HAP-1 (cell line): ENCODE measurements at regions not wholly inside any gene's neighbourhood (a gene's known extent, or its start where the extent isn't known, plus 50 kb on each side); places are given as distances from the start of the nearest gene placed in this dataset.

ENCODE experiments used
- DNase-seq, 2 experiments: peaks; one replicate each; pipeline ENCODE4 v3.0.0-alpha.2; 2016 to 2020; ENCODE audit warnings: low spot score in 2 of 2
- H3K27me3 ChIP-seq: fragments of 250-450 bp; sonication (Bioruptor Pico); 2 replicates; pipeline ENCODE4 v1.5.1; 2020; ENCODE audit warnings: low read depth, mild to moderate bottlenecking, moderate library complexity
- H3K36me3 ChIP-seq: fragments of 250-450 bp; sonication (Bioruptor Pico); replicated peaks from 2 replicates; pipeline ENCODE4 v1.5.1; 2020; ENCODE audit warnings: mild to moderate bottlenecking
- H3K4me1 ChIP-seq: fragments of 250-450 bp; sonication (Bioruptor Pico); 2 replicates; pipeline ENCODE4 v1.5.1; 2020; ENCODE audit warnings: mild to moderate bottlenecking
- H3K4me3 ChIP-seq: fragments of 250-450 bp; sonication (Bioruptor Pico); 2 replicates; pipeline ENCODE4 v1.5.1; 2020; ENCODE audit warnings: mild to moderate bottlenecking, moderate library complexity
- H3K9me3 ChIP-seq: fragments of 250-450 bp; sonication (Bioruptor Pico); 2 replicates; pipeline ENCODE4 v1.5.1; 2020; ENCODE audit warnings: mild to moderate bottlenecking, moderate library complexity
- in situ Hi-C: fragments of 300-500 bp; cut with MboI; formaldehyde crosslinking; loops from 3 replicates; pipeline ENCODE4 v1.14.3; 2020; ENCODE audit warnings: low sequenced_read_pairs, inconsistent platforms, mixed read lengths

DNA sequence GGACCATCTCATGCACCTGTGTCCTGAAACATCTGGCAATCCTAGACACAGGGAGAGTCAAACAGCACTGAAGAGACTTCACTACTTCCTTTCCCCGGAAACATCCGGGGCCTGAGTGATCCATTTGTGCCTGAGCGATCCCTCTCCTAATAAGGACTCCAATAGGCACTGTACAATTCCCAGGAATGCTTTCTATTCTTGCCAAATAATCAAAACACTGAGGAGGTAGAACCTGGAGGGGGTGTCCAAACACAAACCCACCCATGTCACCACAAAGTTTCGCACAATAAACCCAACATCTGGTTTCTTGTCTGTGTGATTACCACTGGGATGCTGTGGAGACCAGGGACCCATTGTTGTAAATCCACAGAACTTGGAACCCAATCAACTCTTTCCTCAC lies 205.0 kb downstream of the OPA1 start:
- in situ Hi-C loops: loop anchor here (25.0 kb wide), 1 partner anchor 164 kb away; no protein-coding TSS in a partner anchor
- H3K27me3 ChIP-seq: peaks cover 2% of the 10 kb centered on the region; the same call in 1 of the 2 replicates
- no peaks in the 10 kb centered on the region for H3K9me3 ChIP-seq
- H3K36me3 ChIP-seq: no peaks in the 10 kb centered on the region
- DNase-seq: no peak
- H3K4me1 ChIP-seq: no peaks in the 10 kb centered on the region; the same call in 1 of the 2 replicates
- no peak overlapping the region for H3K4me3 ChIP-seq

DNA sequence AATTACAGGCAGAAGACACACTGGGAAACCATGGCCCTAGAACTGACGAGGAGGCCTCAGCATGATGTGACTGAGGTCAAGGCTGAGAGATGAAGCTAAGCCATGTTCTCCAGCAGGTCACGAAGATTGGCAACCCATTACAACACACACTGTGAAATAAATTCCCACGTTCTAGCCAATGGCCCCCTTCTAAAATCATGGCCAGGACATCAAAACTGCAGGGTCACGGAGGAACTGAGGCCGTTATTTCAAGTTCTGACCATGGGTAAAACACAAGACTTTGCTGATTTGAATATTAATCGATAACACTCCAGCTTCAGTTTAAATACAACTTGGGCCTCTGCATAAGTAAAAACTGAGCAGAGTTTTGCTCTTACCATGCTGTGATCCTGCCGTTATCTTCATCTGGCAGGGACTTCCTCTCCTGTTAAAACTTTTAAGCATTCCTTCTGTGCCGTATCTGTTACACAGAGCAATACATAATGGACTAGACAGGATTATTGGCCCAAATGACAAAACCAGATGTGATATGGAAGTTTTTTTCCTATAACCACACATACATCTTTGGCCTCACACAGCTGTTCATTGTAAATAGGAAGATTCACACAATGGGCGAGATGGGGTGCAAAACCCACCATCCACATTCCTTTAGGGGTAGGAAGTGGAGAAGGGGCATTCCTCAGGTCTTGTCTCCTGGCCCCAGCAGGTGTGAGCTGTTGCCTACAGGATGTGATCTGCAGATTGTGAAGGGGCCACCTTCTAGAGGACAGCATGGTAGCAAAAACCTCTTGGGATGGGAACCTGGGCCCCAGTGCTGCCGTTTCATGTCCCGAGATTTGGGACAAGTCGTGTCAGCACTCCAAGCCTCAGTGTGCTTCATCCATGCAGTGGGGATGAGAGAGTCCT lies 207.4 kb downstream of the OPA1 start:
- no peaks in the 10 kb centered on the region for H3K36me3 ChIP-seq
- no peaks in the 10 kb centered on the region for H3K9me3 ChIP-seq
- no peaks in the 10 kb centered on the region for H3K27me3 ChIP-seq
- H3K4me1 ChIP-seq: no peaks in the 10 kb centered on the region
- DNase-seq: no peak
- no peak overlapping the region for H3K4me3 ChIP-seq
- in situ Hi-C loops: no loop called here

DNA sequence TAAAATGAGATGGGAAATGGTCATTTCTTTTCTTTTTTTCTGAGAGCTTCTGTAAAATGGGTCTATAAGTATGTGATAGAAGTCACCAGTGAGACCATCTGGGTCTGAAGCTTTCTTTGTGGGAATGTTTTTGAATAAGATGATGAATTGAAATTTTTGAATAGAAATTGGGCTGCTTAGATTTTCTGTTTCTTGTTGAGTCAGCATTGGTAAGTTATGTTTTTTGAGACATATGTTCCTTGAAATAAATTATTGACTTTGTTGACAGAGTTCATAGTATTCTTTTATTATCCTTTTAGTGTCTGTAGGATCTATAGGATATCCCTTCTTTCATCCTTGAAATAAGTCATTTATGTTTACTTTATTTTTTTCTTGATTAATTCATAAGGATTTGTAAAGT lies 208.1 kb downstream of the OPA1 start:
- no peaks in the 10 kb centered on the region for H3K4me1 ChIP-seq
- in situ Hi-C loops: no loop called here
- H3K4me3 ChIP-seq: no peak overlapping the region
- H3K36me3 ChIP-seq: no peaks in the 10 kb centered on the region
- H3K9me3 ChIP-seq: no peaks in the 10 kb centered on the region
- DNase-seq: no peak
- H3K27me3 ChIP-seq: no peaks in the 10 kb centered on the region

DNA sequence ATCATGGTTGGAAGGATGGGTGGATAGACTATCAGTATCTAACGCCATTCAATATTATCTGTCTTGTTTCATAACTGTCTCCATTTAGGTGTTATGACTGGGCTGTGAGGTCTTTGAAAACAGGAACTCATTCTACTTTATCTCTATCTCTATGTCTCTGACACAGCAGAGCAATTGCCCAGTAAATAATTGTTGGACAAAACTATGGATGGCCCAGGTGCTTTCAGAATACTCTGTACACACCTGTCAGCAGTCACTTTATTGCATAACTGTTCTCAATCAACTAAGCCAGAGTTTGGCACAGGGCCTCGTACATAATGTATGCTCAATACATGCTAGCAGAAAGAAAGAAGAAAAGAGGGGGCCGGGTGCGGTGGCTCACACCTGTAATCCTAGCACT lies 210.3 kb downstream of the OPA1 start:
- in situ Hi-C loops: no loop called here
- no peak for DNase-seq
- no peak overlapping the region for H3K4me3 ChIP-seq

DNA sequence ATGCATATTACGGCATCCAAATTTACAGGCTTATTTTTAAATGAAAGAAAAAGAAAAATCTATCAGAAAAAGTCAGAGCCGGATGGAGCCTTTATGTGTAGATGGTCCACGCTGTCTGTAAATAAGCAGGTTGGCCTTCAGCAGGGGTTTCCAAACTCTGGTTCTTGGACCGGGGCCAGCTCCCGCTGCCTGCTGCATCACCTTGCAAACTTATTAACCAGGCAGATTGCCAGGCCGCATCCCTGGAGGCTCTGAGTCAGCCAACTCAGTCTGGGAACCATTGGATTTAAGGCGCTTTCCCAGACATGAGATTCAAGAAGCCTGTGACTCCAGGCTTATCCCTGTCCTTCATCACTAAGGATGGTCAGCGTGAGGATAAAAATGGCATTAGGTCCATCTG lies 212.4 kb downstream of the OPA1 start:
- no peaks in the 10 kb centered on the region for H3K4me1 ChIP-seq
- peak in 1 of 2 experiments; percentile 77 for DNase-seq
- H3K27me3 ChIP-seq: no peaks in the 10 kb centered on the region
- no peak overlapping the region for H3K4me3 ChIP-seq
- in situ Hi-C loops: no loop called here
- H3K9me3 ChIP-seq: no peaks in the 10 kb centered on the region
- H3K36me3 ChIP-seq: no peaks in the 10 kb centered on the region

More for the DNA sequence above, 210.3 kb downstream of the OPA1 start:
- Histone ChIP-seq H3K27me3 (no peaks in the 10 kb centered on the region), H3K9me3 (no peaks in the 10 kb centered on the region), H3K4me1 (no peaks in the 10 kb centered on the region), H3K36me3 (no peaks in the 10 kb centered on the region)

DNA sequence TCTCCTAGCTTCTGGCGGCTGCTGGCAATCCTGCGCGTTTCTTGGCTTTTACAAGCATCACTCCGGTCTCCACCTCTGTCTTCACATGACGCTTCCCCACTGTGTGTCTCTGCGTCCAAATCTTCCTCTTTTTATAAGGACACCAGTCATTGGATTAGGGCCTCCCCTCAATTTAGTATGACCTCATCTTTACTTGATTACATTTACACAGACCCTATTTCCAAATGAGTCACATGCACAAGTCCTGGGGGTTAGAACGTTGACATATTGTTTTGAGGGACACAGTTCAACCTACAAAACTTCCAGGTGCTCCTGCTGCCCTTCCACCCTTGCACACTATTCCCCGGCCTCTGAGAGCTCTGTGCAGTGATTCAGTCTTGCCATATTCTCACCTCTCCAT lies 215.3 kb downstream of the OPA1 start:
- no peak for DNase-seq
- in situ Hi-C loops: no loop called here
- Histone ChIP-seq H3K27me3 (no peaks in the 10 kb centered on the region), H3K36me3 (no peaks in the 10 kb centered on the region), H3K4me1 (peaks cover 19% of the 10 kb centered on the region), H3K4me3 (no peak overlapping the region), H3K9me3 (no peaks in the 10 kb centered on the region)

DNA sequence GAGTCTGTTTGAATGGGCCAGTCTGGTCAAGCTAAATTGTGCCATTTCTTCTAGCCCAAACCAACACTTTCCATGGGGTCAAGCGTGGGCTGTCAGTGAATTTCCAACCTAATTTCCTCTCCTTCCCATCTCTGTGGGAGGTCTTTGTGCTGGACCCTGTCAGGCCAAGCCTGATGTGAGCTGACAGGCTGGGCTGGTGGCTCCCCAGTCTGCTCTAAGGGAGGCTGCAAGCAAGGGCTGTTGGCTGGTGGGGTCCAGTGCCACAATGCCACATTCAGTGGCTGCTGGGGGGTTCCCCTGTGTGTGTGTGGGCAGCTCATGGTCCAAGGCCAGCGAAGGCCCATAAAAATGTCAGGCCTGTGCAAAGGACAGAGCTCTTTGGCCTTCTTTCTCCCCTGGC lies 216.1 kb downstream of the OPA1 start:
- in situ Hi-C loops: no loop called here
- Histone ChIP-seq H3K36me3 (no peaks in the 10 kb centered on the region), H3K4me3 (no peak overlapping the region), H3K27me3 (no peaks in the 10 kb centered on the region), H3K9me3 (no peaks in the 10 kb centered on the region), H3K4me1 (peaks cover 25% of the 10 kb centered on the region)
- no peak for DNase-seq

DNA sequence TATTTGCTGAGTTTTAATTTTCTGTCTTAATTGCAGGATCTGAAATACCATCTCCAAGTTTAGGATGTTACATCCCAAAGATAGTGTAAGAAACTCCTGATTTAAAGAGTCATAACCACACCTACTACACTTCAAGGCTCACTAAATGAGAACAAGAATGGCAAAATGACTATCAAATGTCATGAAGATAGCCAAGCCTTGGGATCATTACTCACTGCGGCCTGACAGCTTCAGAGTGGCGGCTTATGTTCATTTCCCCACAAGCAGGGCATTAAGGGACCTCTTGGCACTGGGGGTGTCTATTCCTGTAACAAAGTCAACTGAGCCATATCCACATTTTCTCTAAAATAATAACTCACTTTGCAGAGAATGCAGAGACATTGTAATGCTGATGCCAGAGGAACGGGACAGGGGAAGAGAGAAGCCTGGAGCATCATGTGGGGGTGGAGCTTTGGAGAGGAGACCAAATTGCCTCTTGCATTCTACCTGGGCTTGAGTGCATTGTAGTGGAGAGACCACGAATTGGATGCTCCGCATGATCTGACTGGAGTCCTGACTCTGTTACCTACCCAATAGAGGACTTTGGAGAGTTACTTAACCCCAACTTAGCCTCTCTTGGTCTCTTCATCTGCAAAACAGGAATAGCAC lies 219.2 kb downstream of the OPA1 start:
- Histone ChIP-seq H3K36me3 (no peaks in the 10 kb centered on the region), H3K9me3 (no peaks in the 10 kb centered on the region), H3K27me3 (no peaks in the 10 kb centered on the region), H3K4me1 (peaks cover 33% of the 10 kb centered on the region), H3K4me3 (no peak overlapping the region)
- in situ Hi-C loops: no loop called here
- peak; percentile 81 to 88 for DNase-seq

DNA sequence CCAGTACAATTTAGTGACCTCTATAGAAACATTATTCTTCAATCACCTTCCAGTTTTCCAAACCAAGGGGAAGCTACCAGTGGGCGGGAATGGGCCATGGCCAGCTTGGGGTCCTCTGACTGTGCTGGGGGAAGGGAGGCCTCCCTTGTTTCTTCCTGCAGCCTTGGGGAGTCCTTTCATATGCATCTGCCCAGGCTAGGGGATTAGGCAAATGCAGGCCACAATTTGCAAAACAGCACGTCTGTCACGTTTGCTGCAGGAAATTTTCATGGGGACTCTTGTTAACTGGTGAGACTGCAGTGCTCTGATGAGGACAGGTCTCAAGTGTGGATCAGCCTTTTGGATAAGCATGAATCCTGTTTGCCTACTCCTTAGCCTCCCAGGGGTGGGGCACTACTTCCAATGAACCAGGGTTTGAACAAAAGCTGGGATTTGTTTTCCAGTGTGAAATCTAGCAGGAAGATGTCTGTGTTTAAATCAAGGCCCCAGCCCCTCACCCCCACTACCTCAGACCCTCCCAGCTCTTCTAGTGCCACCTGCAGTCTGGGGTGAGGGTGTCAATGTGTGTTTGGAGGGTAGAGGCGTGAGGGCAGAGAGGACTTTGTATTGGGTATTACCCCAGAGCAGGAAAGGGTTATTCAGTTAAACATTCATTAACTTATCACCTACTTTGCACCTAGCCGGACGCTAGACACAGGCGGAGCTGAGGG lies 219.9 kb downstream of the OPA1 start:
- Histone ChIP-seq H3K4me3 (no peak overlapping the region), H3K36me3 (no peaks in the 10 kb centered on the region), H3K9me3 (no peaks in the 10 kb centered on the region), H3K4me1 (peaks cover 33% of the 10 kb centered on the region), H3K27me3 (no peaks in the 10 kb centered on the region)
- in situ Hi-C loops: no loop called here
- DNase-seq: peak; percentile 87 to 97

DNA sequence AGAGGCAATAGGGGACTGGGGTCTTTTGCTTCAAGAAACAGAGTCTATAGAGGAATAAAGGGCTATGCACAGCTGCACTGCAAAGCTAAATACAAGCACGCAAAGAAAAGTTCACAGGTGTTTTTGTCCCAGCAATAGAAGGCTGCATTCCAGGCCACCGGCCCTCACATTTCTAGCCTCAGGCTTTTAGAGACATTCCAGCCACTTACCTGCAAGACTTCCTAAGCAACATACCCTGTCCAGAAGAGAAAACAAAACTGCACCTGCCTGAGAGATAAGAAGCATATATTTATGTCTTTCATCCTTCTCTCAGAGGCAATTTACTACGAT lies 220.5 kb downstream of the OPA1 start:
- H3K27me3 ChIP-seq: no peaks in the 10 kb centered on the region
- no peaks in the 10 kb centered on the region for H3K9me3 ChIP-seq
- DNase-seq: peak in 1 of 2 experiments; percentile 7
- in situ Hi-C loops: no loop called here
- H3K4me3 ChIP-seq: no peak overlapping the region
- H3K4me1 ChIP-seq: peaks cover 33% of the 10 kb centered on the region
- H3K36me3 ChIP-seq: no peaks in the 10 kb centered on the region

DNA sequence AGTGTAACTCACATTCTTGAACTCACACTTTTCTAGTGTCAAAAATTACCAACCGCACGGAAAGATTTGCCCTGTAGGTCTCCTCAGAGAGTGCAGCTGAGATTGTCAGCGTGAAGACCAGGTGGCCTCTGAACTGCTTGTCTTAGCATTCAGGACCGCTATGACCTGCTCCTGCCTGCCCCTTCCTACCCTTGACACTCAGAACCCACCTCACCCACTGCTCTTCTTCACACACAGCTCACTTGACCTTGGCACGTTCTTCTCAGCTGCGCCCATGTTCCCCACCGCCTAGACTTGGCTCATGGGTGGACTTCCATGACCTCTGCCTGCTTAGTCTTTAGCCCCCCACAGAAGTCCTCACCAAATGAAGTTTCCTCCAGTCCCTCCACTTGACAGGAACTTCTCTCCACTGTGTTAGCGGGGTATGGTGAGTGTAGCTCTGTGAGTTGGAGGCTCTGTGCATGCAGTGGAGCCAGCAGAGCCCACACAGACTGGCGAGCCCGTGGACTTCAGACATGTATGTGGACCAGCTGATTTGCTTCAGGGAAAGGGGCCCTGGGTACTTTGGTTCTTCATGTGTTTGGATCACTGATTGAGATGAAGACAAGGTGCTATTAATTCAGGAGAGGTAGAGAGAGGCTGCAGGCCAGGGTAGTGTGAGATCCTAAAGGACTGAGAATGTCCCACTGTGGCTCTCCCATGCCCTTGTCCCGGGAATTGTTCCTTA lies 221.3 kb downstream of the OPA1 start:
- DNase-seq: no peak
- H3K4me3 ChIP-seq: no peak overlapping the region
- in situ Hi-C loops: no loop called here
- H3K36me3 ChIP-seq: no peaks in the 10 kb centered on the region
- no peaks in the 10 kb centered on the region for H3K9me3 ChIP-seq
- H3K4me1 ChIP-seq: peaks cover 33% of the 10 kb centered on the region
- no peaks in the 10 kb centered on the region for H3K27me3 ChIP-seq

DNA sequence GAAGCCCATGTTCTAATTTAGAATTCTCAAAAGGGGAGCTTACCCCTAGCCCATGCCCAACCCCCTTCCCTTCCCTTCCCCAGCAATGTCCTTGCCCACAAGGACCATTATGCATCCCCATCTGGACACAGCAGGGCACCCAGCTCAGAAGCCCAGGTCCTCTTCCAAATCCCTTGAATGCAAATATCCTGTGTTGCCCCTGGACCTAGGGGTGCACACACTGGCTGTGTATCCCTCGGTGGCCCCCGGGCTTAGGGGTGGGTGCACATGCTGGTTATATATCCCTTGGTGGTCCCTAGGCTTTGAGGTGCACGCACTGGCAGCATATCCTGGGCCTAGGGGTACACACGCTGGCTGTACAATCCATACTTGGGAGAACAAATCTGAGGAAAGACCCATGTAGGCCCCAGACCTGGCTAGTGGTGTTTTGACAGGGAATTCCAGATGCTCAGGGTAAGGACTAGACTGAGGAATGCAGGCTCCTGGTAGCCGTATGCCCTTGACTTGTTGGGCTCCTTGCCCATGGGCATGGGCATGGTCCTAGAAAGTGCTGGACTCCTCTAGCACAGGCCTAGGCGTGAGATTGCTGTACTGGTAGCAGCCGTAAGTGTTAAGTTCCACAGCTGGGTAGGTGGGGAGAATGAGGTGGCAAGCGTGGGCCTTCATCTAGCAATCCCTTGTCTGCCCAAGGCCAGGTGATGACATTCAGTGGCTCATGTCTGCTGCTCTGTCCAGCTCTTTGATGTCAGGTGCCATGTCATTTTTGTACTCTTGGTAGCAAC lies 222.4 kb downstream of the OPA1 start:
- no peaks in the 10 kb centered on the region for H3K27me3 ChIP-seq
- no peak overlapping the region for H3K4me3 ChIP-seq
- in situ Hi-C loops: no loop called here
- H3K36me3 ChIP-seq: no peaks in the 10 kb centered on the region
- DNase-seq: no peak
- peaks cover 33% of the 10 kb centered on the region for H3K4me1 ChIP-seq
- H3K9me3 ChIP-seq: no peaks in the 10 kb centered on the region

DNA sequence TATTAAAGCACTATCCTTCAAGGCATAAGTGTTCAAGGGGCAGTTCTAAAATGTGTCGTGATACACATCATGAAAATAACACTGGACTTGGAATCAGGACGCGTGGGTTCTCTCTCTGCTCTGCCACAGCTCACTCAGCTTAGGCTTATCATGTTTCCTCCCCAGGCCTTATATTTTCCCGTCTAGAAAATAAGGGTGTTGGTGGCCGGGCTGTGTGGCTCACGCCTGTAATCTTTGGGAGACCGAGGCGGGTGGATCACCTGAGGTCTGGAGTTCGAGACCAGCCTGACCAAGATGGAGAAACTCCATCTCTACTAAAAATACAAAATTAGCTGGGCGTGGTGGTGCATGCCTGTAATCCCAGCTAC lies 223.0 kb downstream of the OPA1 start:
- Histone ChIP-seq H3K9me3 (no peaks in the 10 kb centered on the region), H3K27me3 (no peaks in the 10 kb centered on the region), H3K4me3 (no peak overlapping the region), H3K36me3 (no peaks in the 10 kb centered on the region), H3K4me1 (peaks cover 33% of the 10 kb centered on the region)
- in situ Hi-C loops: no loop called here
- DNase-seq: no peak
